RWPE1 (cell line): ENCODE measurements at regions not wholly inside any gene's neighbourhood (a gene's known extent, or its start where the extent isn't known, plus 50 kb on each side); places are given as distances from the start of the nearest gene placed in this dataset.

Experiments
- CTCF ChIA-PET: fragments of 350-600 bp; sonication (Branson Sonifier 250); formaldehyde crosslinking; extraction: SDS; loops from one replicate; lab custom pipeline; 2021; lab: Yijun Ruan, JAX
- POLR2A ChIA-PET: fragments of 400-600 bp; formaldehyde crosslinking; extraction: SDS; loops from one replicate; lab custom pipeline; 2020; ENCODE audit warnings: antibody characterized with exemption; ENCODE audit not compliant: low non-redundant PET; lab: Yijun Ruan, JAX
- DNase-seq: peaks from one replicate; pipeline ENCODE4 v3.0.0; 2012; ENCODE audit warnings: low spot score
- H3K27ac ChIP-seq: fragments of 450-650 bp; 2 replicates; pipeline ENCODE4 v1.5.1; 2017
- TF ChIP-seq, protein P1 (sequence below): fragments of 450-650 bp; conservative IDR thresholded peaks from 2 replicates; pipeline ENCODE4 v1.5.1; 2017; ENCODE audit warnings: low read depth, mild to moderate bottlenecking

DNA sequence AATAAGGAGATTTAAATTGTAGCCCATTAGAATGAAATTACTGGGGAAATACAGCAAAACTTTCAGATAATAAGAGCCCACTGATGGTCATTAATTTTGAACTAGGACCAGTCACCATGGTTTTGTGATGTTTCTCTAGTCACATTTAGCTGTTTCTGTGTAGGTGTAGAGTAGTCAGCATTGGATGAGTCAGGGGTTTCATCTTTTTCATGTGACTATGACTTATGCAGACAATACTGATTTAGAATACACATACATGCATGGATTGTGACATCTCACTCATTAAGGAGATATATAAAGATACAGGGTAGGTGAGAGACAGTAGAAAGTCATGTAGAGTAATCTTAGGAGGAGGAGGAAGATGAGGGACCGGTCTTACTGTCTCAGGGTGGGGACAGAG, 1192.7 kb downstream of the KCNT2 start:
- CTCF ChIA-PET, result no interaction called here
- DNase-seq, result peak; percentile 8
- POLR2A ChIA-PET, result no interaction called here
- TF ChIP-seq, protein P1, sequence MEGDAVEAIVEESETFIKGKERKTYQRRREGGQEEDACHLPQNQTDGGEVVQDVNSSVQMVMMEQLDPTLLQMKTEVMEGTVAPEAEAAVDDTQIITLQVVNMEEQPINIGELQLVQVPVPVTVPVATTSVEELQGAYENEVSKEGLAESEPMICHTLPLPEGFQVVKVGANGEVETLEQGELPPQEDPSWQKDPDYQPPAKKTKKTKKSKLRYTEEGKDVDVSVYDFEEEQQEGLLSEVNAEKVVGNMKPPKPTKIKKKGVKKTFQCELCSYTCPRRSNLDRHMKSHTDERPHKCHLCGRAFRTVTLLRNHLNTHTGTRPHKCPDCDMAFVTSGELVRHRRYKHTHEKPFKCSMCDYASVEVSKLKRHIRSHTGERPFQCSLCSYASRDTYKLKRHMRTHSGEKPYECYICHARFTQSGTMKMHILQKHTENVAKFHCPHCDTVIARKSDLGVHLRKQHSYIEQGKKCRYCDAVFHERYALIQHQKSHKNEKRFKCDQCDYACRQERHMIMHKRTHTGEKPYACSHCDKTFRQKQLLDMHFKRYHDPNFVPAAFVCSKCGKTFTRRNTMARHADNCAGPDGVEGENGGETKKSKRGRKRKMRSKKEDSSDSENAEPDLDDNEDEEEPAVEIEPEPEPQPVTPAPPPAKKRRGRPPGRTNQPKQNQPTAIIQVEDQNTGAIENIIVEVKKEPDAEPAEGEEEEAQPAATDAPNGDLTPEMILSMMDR, result no peak
- H3K27ac ChIP-seq, result no peak overlapping the region

DNA sequence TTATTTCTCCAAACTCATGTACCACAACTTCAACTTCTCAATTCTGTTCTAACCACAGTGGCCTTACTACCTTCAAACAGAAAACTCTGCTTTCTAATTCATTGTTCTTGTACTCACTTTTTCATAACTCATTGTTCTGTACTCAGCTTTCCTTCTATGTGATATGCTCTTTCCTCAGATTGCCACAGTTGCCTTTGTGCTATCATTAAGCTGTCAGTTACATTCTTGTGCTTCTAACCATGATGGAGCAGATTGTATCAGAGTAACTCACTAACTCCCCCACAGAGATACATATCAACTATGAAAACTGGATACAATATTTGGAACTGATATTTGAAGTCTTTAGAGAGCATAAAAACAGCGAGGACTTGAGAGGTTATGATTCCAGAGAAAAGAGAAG, 1213.7 kb downstream of the KCNT2 start:
- no peak for DNase-seq
- TF ChIP-seq, protein P1, result no peak
- no peak overlapping the region for H3K27ac ChIP-seq
- ChIA-PET CTCF (interaction anchor here (0.5 to 1.2 kb wide), 4 partner anchors 19 to 1944 kb away, joined by 4 to 5 read pairs (median 4); no protein-coding TSS in a partner anchor), POLR2A (no interaction called here)

DNA sequence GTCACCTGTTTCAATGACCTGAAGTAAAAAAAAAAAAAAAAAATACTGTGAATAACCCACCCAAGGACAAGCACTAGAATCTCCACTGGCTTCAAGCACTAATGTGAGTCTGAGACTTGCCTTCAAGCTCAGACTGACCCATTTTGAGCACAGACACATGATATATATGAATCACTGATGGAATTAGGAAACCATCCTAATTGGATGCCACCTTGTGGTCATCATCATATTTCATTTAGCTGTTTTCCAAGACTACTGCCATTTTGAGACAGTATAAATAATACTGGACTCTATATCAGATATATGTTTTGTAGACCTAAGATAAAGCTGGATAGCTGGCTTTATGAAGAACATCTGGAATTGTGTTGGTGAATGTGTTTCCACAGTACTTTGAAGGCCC, 1232.0 kb downstream of the KCNT2 start:
- ChIA-PET CTCF (interaction anchor here (0.6 to 1.3 kb wide), 8 partner anchors 12 to 1566 kb away, joined by 3 to 7 read pairs (median 4); no protein-coding TSS in a partner anchor), POLR2A (no interaction called here)
- peak; percentile 26 for DNase-seq
- TF ChIP-seq, protein P1, result no peak
- H3K27ac ChIP-seq, result no peak overlapping the region

DNA sequence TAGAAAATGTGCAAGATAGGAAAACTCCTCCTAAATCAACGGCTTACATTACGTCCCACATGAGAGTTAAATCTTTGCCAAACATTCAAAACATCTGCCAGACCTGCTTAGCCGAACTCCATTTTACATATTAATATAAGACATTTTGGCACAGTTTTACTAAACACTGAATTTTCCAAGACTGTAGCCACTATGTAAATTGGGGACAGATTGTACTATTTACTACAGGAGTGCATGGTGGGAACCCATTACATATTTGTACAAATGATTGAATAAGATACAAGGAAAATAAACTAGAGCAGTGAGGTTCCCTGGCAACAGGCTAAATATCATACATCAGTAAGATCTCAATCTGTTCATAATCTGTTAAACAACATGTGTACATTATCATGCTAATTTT, 1234.4 kb downstream of the KCNT2 start:
- POLR2A ChIA-PET, result no interaction called here
- H3K27ac ChIP-seq, result no peak overlapping the region
- CTCF ChIA-PET, result no interaction called here
- DNase-seq, result no peak
- TF ChIP-seq, protein P1, result no peak

DNA sequence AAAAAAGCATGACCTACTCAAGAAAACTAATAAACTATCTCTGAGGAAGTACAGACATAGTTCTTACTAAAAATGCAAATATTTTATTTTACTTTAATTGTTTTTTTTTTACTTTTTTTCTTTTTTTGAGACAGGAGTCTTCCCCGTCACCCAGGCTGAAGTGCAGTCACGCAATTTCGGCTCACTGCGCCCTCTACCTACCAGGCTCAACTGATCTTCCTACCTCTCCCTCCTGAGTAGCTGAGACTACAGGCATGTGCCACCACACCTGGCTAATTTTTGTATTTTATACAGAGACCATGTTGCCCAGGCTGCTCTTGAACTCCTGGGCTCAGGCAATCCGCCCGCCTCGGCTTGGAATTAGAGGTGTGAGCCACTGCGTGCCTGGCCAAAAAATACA, 1263.1 kb downstream of the KCNT2 start:
- H3K27ac ChIP-seq, result no peak overlapping the region
- ChIA-PET CTCF (interaction anchor here (0.6 kb wide), 1 partner anchor 16 kb away, joined by 3 read pairs; no protein-coding TSS in a partner anchor), POLR2A (no interaction called here)
- no peak for DNase-seq
- TF ChIP-seq, protein P1, result no peak

DNA sequence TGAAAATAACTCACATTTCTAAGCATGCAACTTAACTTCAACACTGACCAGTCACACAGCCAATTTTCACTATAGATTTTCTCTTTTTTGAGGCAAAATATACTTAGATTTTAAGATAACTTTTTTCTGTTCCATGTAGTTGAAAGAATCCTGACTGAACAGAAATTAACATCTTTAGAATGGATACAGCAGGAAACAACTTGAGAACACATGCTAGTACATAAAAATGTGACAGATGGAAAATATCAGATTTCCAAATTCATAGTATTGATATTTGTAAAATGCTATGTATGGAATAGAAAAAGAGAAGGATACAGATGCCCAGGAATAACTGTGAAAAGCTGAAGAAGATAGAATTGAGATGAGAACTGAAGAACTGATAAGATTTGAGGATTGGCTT, 1270.6 kb downstream of the KCNT2 start:
- CTCF ChIA-PET, result interaction anchor here (0.7 kb wide), 1 partner anchor 584 kb away, joined by 3 read pairs; no protein-coding TSS in a partner anchor
- DNase-seq, result no peak
- POLR2A ChIA-PET, result no interaction called here
- H3K27ac ChIP-seq, result no peak overlapping the region
- TF ChIP-seq, protein P1, result no peak

DNA sequence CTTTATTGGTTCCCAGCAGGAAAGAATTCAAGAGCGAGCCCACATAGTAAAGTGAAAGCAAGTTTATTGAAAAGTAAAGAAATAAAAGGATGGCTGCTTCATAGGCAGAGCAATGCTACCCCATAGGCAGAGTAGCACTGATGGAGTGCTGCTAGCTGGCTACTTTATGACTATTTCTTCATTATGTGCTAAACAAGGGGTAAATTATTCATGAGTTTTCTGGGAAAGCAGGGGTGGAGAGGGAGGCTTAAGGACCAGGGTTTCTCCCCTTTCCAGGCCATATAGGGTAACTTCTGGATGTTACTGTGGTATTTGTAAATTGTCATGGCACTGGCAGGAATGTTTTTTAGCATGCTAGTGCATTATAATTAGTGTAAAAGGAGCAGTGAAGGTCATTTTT, 1271.4 kb downstream of the KCNT2 start:
- POLR2A ChIA-PET, result no interaction called here
- CTCF ChIA-PET, result interaction anchor here (0.7 kb wide), 1 partner anchor 63 kb away, joined by 4 read pairs; no protein-coding TSS in a partner anchor
- TF ChIP-seq, protein P1, result no peak
- H3K27ac ChIP-seq, result no peak overlapping the region
- no peak for DNase-seq
